ENCODE measurements at regions not wholly inside any gene's neighbourhood (a gene's known extent, or its start where the extent isn't known, plus 50 kb on each side); places are given as distances from the start of the nearest gene placed in this dataset.

DNA sequence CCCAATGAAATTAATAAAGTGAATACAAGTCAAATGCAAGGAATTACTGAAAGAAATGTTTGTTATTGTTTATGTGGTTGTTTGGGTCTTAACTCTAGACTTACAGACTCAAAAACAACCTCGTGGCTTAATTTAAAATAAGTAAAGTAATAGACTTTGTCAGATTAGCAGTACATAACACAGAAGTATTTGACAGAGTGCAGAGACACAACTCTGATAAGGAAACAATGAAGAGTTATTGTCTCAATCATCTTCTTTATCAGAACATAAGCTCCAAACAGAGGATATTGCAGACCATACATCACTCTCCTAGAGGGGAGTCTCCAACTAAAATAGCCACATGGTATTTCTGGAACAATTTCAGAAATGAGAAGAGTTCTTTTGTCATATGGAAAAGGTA, 487.7 kb upstream of the HS3ST5 start:
- no peaks in the 10 kb centered on the region for H3K27me3 ChIP-seq (ENCODE audit: control insufficient read depth, low read length)
- no peak overlapping the region for H3K27ac ChIP-seq (ENCODE audit: low read depth, low read length)
- H4K20me1 ChIP-seq (ENCODE audit: control insufficient read depth, insufficient read depth, low read depth, low read length) = no peaks in the 10 kb centered on the region
- H3K4me3 ChIP-seq (ENCODE audit: low read length) = no peak overlapping the region
- TF ChIP-seq, protein P1, sequence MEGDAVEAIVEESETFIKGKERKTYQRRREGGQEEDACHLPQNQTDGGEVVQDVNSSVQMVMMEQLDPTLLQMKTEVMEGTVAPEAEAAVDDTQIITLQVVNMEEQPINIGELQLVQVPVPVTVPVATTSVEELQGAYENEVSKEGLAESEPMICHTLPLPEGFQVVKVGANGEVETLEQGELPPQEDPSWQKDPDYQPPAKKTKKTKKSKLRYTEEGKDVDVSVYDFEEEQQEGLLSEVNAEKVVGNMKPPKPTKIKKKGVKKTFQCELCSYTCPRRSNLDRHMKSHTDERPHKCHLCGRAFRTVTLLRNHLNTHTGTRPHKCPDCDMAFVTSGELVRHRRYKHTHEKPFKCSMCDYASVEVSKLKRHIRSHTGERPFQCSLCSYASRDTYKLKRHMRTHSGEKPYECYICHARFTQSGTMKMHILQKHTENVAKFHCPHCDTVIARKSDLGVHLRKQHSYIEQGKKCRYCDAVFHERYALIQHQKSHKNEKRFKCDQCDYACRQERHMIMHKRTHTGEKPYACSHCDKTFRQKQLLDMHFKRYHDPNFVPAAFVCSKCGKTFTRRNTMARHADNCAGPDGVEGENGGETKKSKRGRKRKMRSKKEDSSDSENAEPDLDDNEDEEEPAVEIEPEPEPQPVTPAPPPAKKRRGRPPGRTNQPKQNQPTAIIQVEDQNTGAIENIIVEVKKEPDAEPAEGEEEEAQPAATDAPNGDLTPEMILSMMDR (IDR thresholded peaks at IDR 0.05; ENCODE audit: low read depth, low read length, poor library complexity, severe bottlenecking) = no peak
- TF ChIP-seq EZH2phosphoT487 (IDR thresholded peaks at IDR 0.05; ENCODE audit: borderline replicate concordance, low read length) = no peak
- no peaks in the 10 kb centered on the region for H3K9me2 ChIP-seq (replicated peaks; ENCODE audit: control insufficient read depth, low read length)
- no peaks in the 10 kb centered on the region for H3F3A ChIP-seq (ENCODE audit: control insufficient read depth, insufficient read depth)
- H3K36me3 ChIP-seq (ENCODE audit: control insufficient read depth, low read length) = no peaks in the 10 kb centered on the region
- H3K4me1 ChIP-seq (ENCODE audit: control insufficient read depth, low read length) = no peaks in the 10 kb centered on the region
- H3K4me2 ChIP-seq (ENCODE audit: low read length) = no peak overlapping the region
- no peaks in the 10 kb centered on the region for H3K79me2 ChIP-seq (ENCODE audit: control insufficient read depth, low read length)
- no peaks in the 10 kb centered on the region for H3K9me3 ChIP-seq (ENCODE audit: control insufficient read depth, insufficient read depth, low read length)

DNA sequence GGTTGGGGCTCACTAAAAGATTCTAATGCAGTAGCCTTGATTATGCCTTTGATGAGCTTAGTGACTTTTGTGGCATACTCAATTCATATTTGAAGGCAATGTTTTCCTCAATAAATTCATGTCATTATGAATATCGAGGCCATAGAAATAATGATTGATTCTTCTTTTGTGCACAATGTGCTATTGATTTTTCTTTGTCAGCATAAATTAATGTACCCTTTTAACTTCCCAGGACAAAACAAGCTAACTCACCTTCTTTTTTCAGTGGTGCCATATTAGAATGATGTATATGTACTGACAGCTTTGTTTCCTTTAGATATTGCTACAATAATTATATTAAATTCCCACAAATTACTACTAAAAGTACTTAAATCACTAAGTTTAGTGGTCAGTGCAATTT, 484.3 kb upstream of the HS3ST5 start:
- Histone ChIP-seq H3K36me3 (ENCODE audit: control insufficient read depth, low read length) (no peaks in the 10 kb centered on the region), H3K27ac (ENCODE audit: low read depth, low read length) (no peak overlapping the region), H3K79me2 (ENCODE audit: control insufficient read depth, low read length) (no peaks in the 10 kb centered on the region), H3K4me3 (ENCODE audit: low read length) (no peak overlapping the region), H3F3A (ENCODE audit: control insufficient read depth, insufficient read depth) (no peaks in the 10 kb centered on the region), H3K9me3 (ENCODE audit: control insufficient read depth, insufficient read depth, low read length) (no peaks in the 10 kb centered on the region), H3K27me3 (ENCODE audit: control insufficient read depth, low read length) (no peaks in the 10 kb centered on the region), H4K20me1 (ENCODE audit: control insufficient read depth, insufficient read depth, low read depth, low read length) (no peaks in the 10 kb centered on the region), H3K4me1 (ENCODE audit: control insufficient read depth, low read length) (no peaks in the 10 kb centered on the region), H3K4me2 (ENCODE audit: low read length) (no peak overlapping the region), H3K9me2 (replicated peaks; ENCODE audit: control insufficient read depth, low read length) (no peaks in the 10 kb centered on the region)
- TF ChIP-seq, protein P1 (IDR thresholded peaks at IDR 0.05; ENCODE audit: low read depth, low read length, poor library complexity, severe bottlenecking) = no peak
- TF ChIP-seq EZH2phosphoT487 (IDR thresholded peaks at IDR 0.05; ENCODE audit: borderline replicate concordance, low read length) = no peak

DNA sequence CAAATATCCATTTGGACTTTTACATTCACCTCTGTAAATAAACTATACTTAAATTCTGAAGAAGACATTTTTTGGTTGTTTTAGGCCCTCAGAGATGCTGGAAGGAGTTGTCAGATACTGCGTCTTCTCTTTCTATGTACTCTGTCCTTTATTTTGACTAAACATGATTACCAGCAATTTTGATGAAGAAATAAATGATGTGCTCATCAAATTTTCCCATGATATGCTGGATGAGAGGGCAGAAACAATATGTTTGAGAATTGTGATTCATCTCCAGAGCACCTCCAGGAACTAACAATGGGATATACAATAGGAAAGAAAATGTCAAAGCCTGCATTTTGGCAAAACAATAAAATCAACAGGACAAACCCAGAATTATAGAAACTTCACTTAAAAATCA, 481.6 kb upstream of the HS3ST5 start:
- Histone ChIP-seq H3K79me2 (ENCODE audit: control insufficient read depth, low read length) (no peaks in the 10 kb centered on the region), H3F3A (ENCODE audit: control insufficient read depth, insufficient read depth) (no peaks in the 10 kb centered on the region), H3K27ac (ENCODE audit: low read depth, low read length) (no peak overlapping the region), H3K27me3 (ENCODE audit: control insufficient read depth, low read length) (no peaks in the 10 kb centered on the region), H3K36me3 (ENCODE audit: control insufficient read depth, low read length) (no peaks in the 10 kb centered on the region), H4K20me1 (ENCODE audit: control insufficient read depth, insufficient read depth, low read depth, low read length) (no peaks in the 10 kb centered on the region), H3K4me3 (ENCODE audit: low read length) (no peak overlapping the region), H3K9me3 (ENCODE audit: control insufficient read depth, insufficient read depth, low read length) (no peaks in the 10 kb centered on the region), H3K9me2 (replicated peaks; ENCODE audit: control insufficient read depth, low read length) (no peaks in the 10 kb centered on the region), H3K4me1 (ENCODE audit: control insufficient read depth, low read length) (no peaks in the 10 kb centered on the region), H3K4me2 (ENCODE audit: low read length) (no peak overlapping the region)
- TF ChIP-seq, protein P1 (IDR thresholded peaks at IDR 0.05; ENCODE audit: low read depth, low read length, poor library complexity, severe bottlenecking) = no peak
- no peak for TF ChIP-seq EZH2phosphoT487 (IDR thresholded peaks at IDR 0.05; ENCODE audit: borderline replicate concordance, low read length)

DNA sequence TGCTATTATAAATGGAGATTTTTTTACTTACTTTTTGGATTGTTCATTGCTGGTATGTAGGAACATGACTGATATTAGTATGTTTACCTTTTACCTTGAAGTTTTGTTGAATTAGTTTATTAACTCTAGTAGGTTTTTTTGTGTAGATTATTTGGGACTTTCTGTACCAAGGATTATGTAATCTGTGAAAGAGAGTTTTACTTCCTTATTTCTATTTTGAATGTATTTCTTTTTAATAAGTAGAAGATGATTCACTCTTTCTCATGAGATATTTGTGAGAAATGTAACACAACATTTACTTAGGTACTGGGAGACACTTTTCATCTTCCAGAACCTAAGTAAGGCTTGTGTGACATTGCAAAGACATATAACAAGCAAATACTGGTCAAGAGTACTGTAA, 473.9 kb upstream of the HS3ST5 start:
- no peak overlapping the region for H3K27ac ChIP-seq (ENCODE audit: low read depth, low read length)
- TF ChIP-seq, protein P1 (IDR thresholded peaks at IDR 0.05; ENCODE audit: low read depth, low read length, poor library complexity, severe bottlenecking) = no peak
- no peak for TF ChIP-seq EZH2phosphoT487 (IDR thresholded peaks at IDR 0.05; ENCODE audit: borderline replicate concordance, low read length)

More for the DNA sequence above, 473.9 kb upstream of the HS3ST5 start:
- Histone ChIP-seq H3K4me3 (ENCODE audit: low read length) (no peak overlapping the region), H4K20me1 (ENCODE audit: control insufficient read depth, insufficient read depth, low read depth, low read length) (no peaks in the 10 kb centered on the region), H3F3A (ENCODE audit: control insufficient read depth, insufficient read depth) (no peaks in the 10 kb centered on the region), H3K4me1 (ENCODE audit: control insufficient read depth, low read length) (no peaks in the 10 kb centered on the region), H3K79me2 (ENCODE audit: control insufficient read depth, low read length) (no peaks in the 10 kb centered on the region), H3K4me2 (ENCODE audit: low read length) (no peak overlapping the region), H3K9me2 (replicated peaks; ENCODE audit: control insufficient read depth, low read length) (no peaks in the 10 kb centered on the region), H3K27me3 (ENCODE audit: control insufficient read depth, low read length) (no peaks in the 10 kb centered on the region), H3K9me3 (ENCODE audit: control insufficient read depth, insufficient read depth, low read length) (no peaks in the 10 kb centered on the region), H3K36me3 (ENCODE audit: control insufficient read depth, low read length) (no peaks in the 10 kb centered on the region)
